ENCODE measurements at regions not wholly inside any gene's neighbourhood (a gene's known extent, or its start where the extent isn't known, plus 50 kb on each side); places are given as distances from the start of the nearest gene placed in this dataset.

DNA sequence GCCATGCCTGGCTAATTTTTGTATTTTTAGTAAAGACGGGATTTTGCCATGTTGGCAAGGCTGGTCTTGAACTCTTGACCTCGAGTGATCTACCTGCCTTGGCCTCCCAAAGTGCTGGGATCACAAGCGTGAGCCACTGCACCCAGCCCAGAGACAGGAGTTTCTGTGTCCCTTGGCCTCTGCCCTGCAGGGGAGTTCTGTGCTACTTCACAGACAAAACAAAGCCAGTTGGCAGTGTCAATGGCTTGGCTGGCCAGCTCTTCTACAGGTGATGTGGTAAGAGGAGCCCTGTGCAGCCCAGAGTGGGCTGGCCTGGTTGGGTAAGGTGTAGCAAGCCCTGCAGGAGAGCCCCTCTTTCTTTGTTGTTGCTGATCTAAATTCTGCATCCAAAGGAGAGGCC is 60.5 kb upstream of the SHISAL1 start:
- Histone ChIP-seq H3K4me3 (ENCODE audit: low read length) (no peak overlapping the region), H3K27me3 (ENCODE audit: control insufficient read depth, insufficient read depth, low read length) (no peaks in the 10 kb centered on the region), H3K4me1 (ENCODE audit: control insufficient read depth, insufficient read depth, low read length) (no peaks in the 10 kb centered on the region), H3K27ac (ENCODE audit: low read length) (no peak overlapping the region), H3K36me3 (ENCODE audit: control insufficient read depth, insufficient read depth, low read length) (no peaks in the 10 kb centered on the region), H3K9me3 (ENCODE audit: control insufficient read depth, low read depth, low read length) (no peaks in the 10 kb centered on the region)
- WGBS (ENCODE audit: insufficient coverage, low lambda C conversion rate), result no CpG with 5 or more reads among the region's 3 CpGs
- DNase-seq, result no peak

DNA sequence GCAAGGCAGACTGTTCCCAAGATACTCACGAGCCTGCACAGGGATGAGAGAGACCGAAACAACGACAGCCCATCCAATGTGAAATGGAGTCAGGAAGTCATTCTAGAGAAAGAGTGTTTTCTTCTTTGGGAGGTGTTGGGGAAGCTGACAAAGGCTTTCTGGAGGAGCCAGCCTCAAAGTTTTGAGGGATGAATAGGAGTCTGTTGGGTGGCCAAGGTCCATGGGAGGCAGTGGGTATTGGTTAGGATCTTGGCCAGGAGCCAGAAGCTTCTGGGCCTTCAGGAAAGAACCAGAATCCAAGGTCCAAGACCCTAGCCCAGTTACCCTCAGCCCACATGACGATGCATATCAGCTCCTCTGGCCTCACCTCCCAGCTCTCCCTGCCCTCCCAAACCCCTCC is 59.9 kb upstream of the SHISAL1 start:
- Histone ChIP-seq H3K9me3 (ENCODE audit: control insufficient read depth, low read depth, low read length) (no peaks in the 10 kb centered on the region), H3K27ac (ENCODE audit: low read length) (no peak overlapping the region), H3K4me3 (ENCODE audit: low read length) (no peak overlapping the region), H3K4me1 (ENCODE audit: control insufficient read depth, insufficient read depth, low read length) (no peaks in the 10 kb centered on the region), H3K36me3 (ENCODE audit: control insufficient read depth, insufficient read depth, low read length) (no peaks in the 10 kb centered on the region), H3K27me3 (ENCODE audit: control insufficient read depth, insufficient read depth, low read length) (no peaks in the 10 kb centered on the region)
- DNase-seq, result no peak
- no CpG with 5 or more reads among the region's 4 CpGs for WGBS (ENCODE audit: insufficient coverage, low lambda C conversion rate)

GRCh38 chr22:44371741-44372525 is 59.2 kb upstream of the SHISAL1 start:
- no peaks in the 10 kb centered on the region for H3K4me1 ChIP-seq (ENCODE audit: control insufficient read depth, insufficient read depth, low read length)
- H3K27ac ChIP-seq (ENCODE audit: low read length), result no peak overlapping the region
- WGBS (ENCODE audit: insufficient coverage, low lambda C conversion rate), result no CpG with 5 or more reads among the region's 3 CpGs
- no peaks in the 10 kb centered on the region for H3K27me3 ChIP-seq (ENCODE audit: control insufficient read depth, insufficient read depth, low read length)
- no peaks in the 10 kb centered on the region for H3K36me3 ChIP-seq (ENCODE audit: control insufficient read depth, insufficient read depth, low read length)
- H3K9me3 ChIP-seq (ENCODE audit: control insufficient read depth, low read depth, low read length), result no peaks in the 10 kb centered on the region
- DNase-seq, result no peak
- H3K4me3 ChIP-seq (ENCODE audit: low read length), result no peak overlapping the region

DNA sequence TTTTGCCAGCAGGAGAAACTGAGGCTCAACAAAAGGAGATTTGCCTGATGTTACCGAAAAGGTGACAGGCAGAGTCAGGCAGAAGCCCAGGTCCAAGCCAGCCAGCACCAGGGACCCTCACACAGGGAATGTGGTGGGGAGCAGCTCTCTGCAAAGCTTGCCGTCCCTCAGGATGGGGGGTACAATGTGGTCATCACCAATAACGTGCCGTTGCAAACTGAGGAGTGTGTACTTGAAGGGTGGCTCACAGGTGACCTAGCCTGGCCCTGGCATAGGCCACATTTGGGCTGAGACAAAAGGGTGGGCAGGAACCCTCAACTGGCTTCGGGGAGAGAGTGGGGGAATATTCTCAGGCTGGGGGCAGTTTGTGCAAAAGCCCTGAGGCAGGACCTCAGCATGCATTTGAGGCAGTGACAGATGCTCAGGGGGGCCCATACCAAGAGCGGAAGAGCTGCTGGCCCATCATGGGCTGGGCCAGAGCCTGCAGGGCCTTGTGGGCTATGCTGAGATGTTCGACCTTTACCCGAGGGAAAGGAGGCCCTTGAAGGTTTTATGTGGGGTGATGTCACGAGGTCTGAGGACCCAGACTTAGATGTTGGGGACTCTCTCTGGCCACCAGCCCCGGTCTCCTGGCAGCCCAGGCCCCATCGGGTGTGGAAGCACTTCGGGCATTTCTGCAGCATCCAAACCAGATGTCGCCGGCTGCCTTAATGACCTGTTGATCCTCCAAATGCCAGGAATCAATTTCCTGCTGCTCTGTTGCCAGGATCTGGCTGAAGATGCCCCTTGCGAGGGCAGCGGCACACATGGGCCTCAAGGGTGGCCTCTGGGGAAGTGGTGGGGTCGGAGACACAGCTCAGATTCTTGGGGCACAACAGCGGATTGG is 57.4 kb upstream of the SHISAL1 start:
- no peak overlapping the region for H3K4me3 ChIP-seq (ENCODE audit: low read length)
- WGBS (ENCODE audit: insufficient coverage, low lambda C conversion rate), result no CpG with 5 or more reads among the region's 18 CpGs
- H3K4me1 ChIP-seq (ENCODE audit: control insufficient read depth, insufficient read depth, low read length), result no peaks in the 10 kb centered on the region
- H3K36me3 ChIP-seq (ENCODE audit: control insufficient read depth, insufficient read depth, low read length), result no peaks in the 10 kb centered on the region
- no peak overlapping the region for H3K27ac ChIP-seq (ENCODE audit: low read length)
- no peak for DNase-seq
- H3K9me3 ChIP-seq (ENCODE audit: control insufficient read depth, low read depth, low read length), result no peaks in the 10 kb centered on the region
- no peaks in the 10 kb centered on the region for H3K27me3 ChIP-seq (ENCODE audit: control insufficient read depth, insufficient read depth, low read length)

GRCh38 chr22:44369293-44369661 is 56.5 kb upstream of the SHISAL1 start:
- no peaks in the 10 kb centered on the region for H3K27me3 ChIP-seq (ENCODE audit: control insufficient read depth, insufficient read depth, low read length)
- no peak for DNase-seq
- H3K4me1 ChIP-seq (ENCODE audit: control insufficient read depth, insufficient read depth, low read length), result no peaks in the 10 kb centered on the region
- H3K4me3 ChIP-seq (ENCODE audit: low read length), result no peak overlapping the region
- no peaks in the 10 kb centered on the region for H3K9me3 ChIP-seq (ENCODE audit: control insufficient read depth, low read depth, low read length)
- no peak overlapping the region for H3K27ac ChIP-seq (ENCODE audit: low read length)
- H3K36me3 ChIP-seq (ENCODE audit: control insufficient read depth, insufficient read depth, low read length), result no peaks in the 10 kb centered on the region
- WGBS (ENCODE audit: insufficient coverage, low lambda C conversion rate), result no CpG with 5 or more reads among the region's 15 CpGs

- DNase-seq, result no peak
- WGBS (ENCODE audit: insufficient coverage, low lambda C conversion rate), result no CpG with 5 or more reads among the region's 16 CpGs
- Histone ChIP-seq H3K4me1 (ENCODE audit: control insufficient read depth, insufficient read depth, low read length) (no peaks in the 10 kb centered on the region), H3K9me3 (ENCODE audit: control insufficient read depth, low read depth, low read length) (no peaks in the 10 kb centered on the region), H3K27me3 (ENCODE audit: control insufficient read depth, insufficient read depth, low read length) (no peaks in the 10 kb centered on the region), H3K36me3 (ENCODE audit: control insufficient read depth, insufficient read depth, low read length) (no peaks in the 10 kb centered on the region), H3K4me3 (ENCODE audit: low read length) (no peak overlapping the region), H3K27ac (ENCODE audit: low read length) (no peak overlapping the region)
Measured at GRCh38 chr22:44368611-44369292, 56.0 kb upstream of the SHISAL1 start.

DNA sequence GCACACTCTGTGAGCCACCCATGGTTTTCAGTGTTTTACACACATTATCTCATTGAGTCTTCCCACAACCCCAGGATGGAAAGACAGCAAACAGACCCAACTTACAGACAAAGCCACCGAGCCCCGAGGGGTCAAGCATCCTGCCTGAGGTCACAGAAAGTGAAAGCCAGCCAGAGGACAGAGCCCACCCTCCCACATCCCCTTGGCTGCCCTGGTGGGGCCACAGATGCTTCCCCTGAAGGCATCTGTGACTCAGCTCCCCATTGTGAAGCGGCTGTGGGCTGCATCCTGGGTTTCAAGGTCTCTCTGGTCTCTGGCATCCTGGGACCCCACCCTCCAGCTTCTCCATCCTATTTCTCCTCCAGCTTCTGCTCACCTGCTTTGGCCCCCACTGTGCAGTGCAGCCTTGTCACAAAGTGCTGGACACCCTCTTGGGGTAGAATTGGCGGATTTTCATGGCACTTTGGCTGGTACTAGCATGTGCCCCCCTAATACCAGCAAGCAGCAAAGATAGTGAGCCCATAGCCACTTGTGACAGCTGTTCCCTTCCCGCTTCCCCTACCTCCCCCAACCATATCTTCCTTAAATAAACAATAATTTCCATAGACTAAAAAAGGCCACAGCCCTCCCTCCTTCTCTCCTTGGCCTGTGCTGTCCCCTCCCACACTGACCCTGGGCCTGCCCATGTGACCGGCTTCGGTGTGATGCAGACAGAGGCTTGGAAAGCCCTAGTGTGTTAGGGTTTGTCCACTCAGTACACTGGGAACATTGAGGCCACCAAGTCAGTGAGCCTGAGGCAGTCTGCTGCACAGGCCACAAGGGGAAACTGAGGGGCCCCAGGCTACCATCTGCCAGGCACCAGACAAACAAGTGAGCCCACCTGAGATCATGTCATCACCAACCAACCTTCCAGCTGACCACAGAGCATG is 53.9 kb upstream of the SHISAL1 start:
- no CpG with 5 or more reads among the region's 7 CpGs for WGBS (ENCODE audit: insufficient coverage, low lambda C conversion rate)
- H3K27ac ChIP-seq (ENCODE audit: low read length), result no peak overlapping the region
- DNase-seq, result no peak
- no peaks in the 10 kb centered on the region for H3K4me1 ChIP-seq (ENCODE audit: control insufficient read depth, insufficient read depth, low read length)
- H3K9me3 ChIP-seq (ENCODE audit: control insufficient read depth, low read depth, low read length), result no peaks in the 10 kb centered on the region
- H3K27me3 ChIP-seq (ENCODE audit: control insufficient read depth, insufficient read depth, low read length), result no peaks in the 10 kb centered on the region
- no peaks in the 10 kb centered on the region for H3K36me3 ChIP-seq (ENCODE audit: control insufficient read depth, insufficient read depth, low read length)
- H3K4me3 ChIP-seq (ENCODE audit: low read length), result no peak overlapping the region

GRCh38 chr22:44365832-44366231 is 53.1 kb upstream of the SHISAL1 start:
- H3K4me3 ChIP-seq (ENCODE audit: low read length), result no peak overlapping the region
- no peak overlapping the region for H3K27ac ChIP-seq (ENCODE audit: low read length)
- H3K4me1 ChIP-seq (ENCODE audit: control insufficient read depth, insufficient read depth, low read length), result no peaks in the 10 kb centered on the region
- no peaks in the 10 kb centered on the region for H3K27me3 ChIP-seq (ENCODE audit: control insufficient read depth, insufficient read depth, low read length)
- DNase-seq, result no peak
- no peaks in the 10 kb centered on the region for H3K36me3 ChIP-seq (ENCODE audit: control insufficient read depth, insufficient read depth, low read length)
- no CpG with 5 or more reads among the region's 9 CpGs for WGBS (ENCODE audit: insufficient coverage, low lambda C conversion rate)
- no peaks in the 10 kb centered on the region for H3K9me3 ChIP-seq (ENCODE audit: control insufficient read depth, low read depth, low read length)

DNA sequence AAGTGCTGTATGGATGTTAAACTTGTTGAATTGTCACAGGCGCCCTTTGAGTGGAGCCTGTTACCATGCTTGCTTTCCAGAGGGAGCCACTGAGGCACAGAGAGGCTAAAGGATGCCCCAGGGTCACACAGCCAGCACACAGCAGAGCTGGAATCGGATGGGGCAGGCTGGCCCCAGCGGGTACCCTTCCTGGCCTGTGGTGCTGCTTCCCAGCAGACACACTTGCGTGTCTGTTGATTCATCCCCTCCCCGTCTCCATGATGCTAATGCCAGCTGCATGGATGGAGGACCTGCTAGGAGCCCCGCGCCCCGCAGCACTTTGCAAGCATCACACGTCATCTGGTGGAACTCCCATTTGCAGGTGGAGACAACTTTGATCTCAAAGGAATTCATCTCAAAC is 52.4 kb upstream of the SHISAL1 start:
- Histone ChIP-seq H3K4me1 (ENCODE audit: control insufficient read depth, insufficient read depth, low read length) (no peaks in the 10 kb centered on the region), H3K36me3 (ENCODE audit: control insufficient read depth, insufficient read depth, low read length) (no peaks in the 10 kb centered on the region), H3K9me3 (ENCODE audit: control insufficient read depth, low read depth, low read length) (no peaks in the 10 kb centered on the region), H3K27ac (ENCODE audit: low read length) (no peak overlapping the region), H3K27me3 (ENCODE audit: control insufficient read depth, insufficient read depth, low read length) (no peaks in the 10 kb centered on the region), H3K4me3 (ENCODE audit: low read length) (no peak overlapping the region)
- WGBS (ENCODE audit: insufficient coverage, low lambda C conversion rate), result 60% methylated on average over 1 of the region's 9 CpGs
- DNase-seq, result no peak

DNA sequence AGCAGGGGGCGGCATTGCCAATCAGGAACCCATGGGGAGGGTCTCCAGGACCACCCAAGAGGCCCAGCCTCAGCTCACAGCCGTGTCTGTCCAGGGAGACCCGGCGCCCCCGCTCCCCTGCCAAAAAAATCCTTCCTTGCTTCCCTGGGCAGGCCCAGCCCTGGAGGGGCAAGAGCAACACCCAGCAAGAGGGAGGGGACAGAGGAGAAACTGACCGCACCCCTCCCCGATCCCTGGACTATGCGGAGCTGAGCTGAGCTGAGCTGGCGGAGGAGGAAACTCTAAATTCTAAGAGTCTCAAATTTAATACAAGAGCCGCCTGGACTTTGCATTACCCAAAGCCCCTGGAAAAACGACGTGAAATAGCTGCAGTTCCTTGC is 52.0 kb upstream of the SHISAL1 start:
- Histone ChIP-seq H3K4me1 (ENCODE audit: control insufficient read depth, insufficient read depth, low read length) (no peaks in the 10 kb centered on the region), H3K27ac (ENCODE audit: low read length) (no peak overlapping the region), H3K9me3 (ENCODE audit: control insufficient read depth, low read depth, low read length) (no peaks in the 10 kb centered on the region), H3K27me3 (ENCODE audit: control insufficient read depth, insufficient read depth, low read length) (no peaks in the 10 kb centered on the region), H3K36me3 (ENCODE audit: control insufficient read depth, insufficient read depth, low read length) (no peaks in the 10 kb centered on the region), H3K4me3 (ENCODE audit: low read length) (no peak overlapping the region)
- no peak for DNase-seq
- WGBS (ENCODE audit: insufficient coverage, low lambda C conversion rate), result no CpG with 5 or more reads among the region's 12 CpGs

Data from large intestine (tissue), 3 donors.